HepG2 (cell line): ENCODE measurements at regions not wholly inside any gene's neighbourhood (a gene's known extent, or its start where the extent isn't known, plus 50 kb on each side); places are given as distances from the start of the nearest gene placed in this dataset.

ENCODE experiments used
- ATAC-seq: fragments of 200-7000 bp; cut with Tn5 transposase; 3 replicates; pipeline ENCODE4 v1.9.1; 2020; ENCODE audit warnings: mild to moderate bottlenecking, moderate library complexity
- BruUV-seq: library from RNA; stranded (reverse); fragments of 400-500 nt; replicated peaks from 2 replicates; lab custom pipeline; 2021; lab: Mats Ljungman, UMichigan
- CTCF ChIA-PET: fragments of 300-600 bp; formaldehyde crosslinking; extraction: SDS; loops from one replicate; lab custom pipeline; 2021; ENCODE audit warnings: low total read pairs, inconsistent platforms, low intra/inter-chr PET ratio; lab: Yijun Ruan, JAX
- POLR2A ChIA-PET: fragments of 350-600 bp; sonication (Branson Sonifier 250); formaldehyde crosslinking; loops from one replicate; lab custom pipeline; 2020; ENCODE audit warnings: antibody characterized with exemption, inconsistent platforms; lab: Yijun Ruan, JAX
- DNase-seq: peaks from one replicate; pipeline ENCODE4 v3.0.0-alpha.2; 2015; ENCODE audit warnings: low spot score
- FAIRE-seq: peaks from 3 replicates; lab custom pipeline; 2011; peaks lifted over from hg19 to GRCh38; lab: Jason Lieb, UNC
- H2AFZ ChIP-seq: one replicate; pipeline ENCODE4 v1.6.1; 2011; ENCODE audit warnings: low read length, inconsistent platforms
- H3K27ac ChIP-seq: fragments of 300-600 bp; 3 replicates; pipeline ENCODE4 v1.8.0; 2011; ENCODE audit warnings: mixed run types, mild to moderate bottlenecking, mixed read lengths, low read length, inconsistent platforms; ENCODE audit not compliant: insufficient read depth; ENCODE audit errors: extremely low read length
- H3K27me3 ChIP-seq, 2 experiments: fragments of 200-600 bp in 1 of 2; 2 replicates in 1 of 2; 3 replicates in 1 of 2; pipeline versions ENCODE4 v1.6.0 to v1.8.0; 2011; ENCODE audit warnings: low read length in 2 of 2, mild to moderate bottlenecking in 2 of 2, moderate library complexity in 2 of 2, inconsistent platforms in 1 of 2; ENCODE audit not compliant: insufficient read depth in 2 of 2, control insufficient read depth in 1 of 2
- H3K36me3 ChIP-seq, 2 experiments: fragments of 200-600 bp in 1 of 2; replicated peaks in 1 of 2; 2 replicates in 1 of 2; 3 replicates in 1 of 2; pipeline versions ENCODE4 v1.5.1 to v1.8.0; 2011; ENCODE audit warnings: low read length in 2 of 2, inconsistent platforms in 1 of 2; ENCODE audit not compliant: insufficient read depth in 2 of 2, control insufficient read depth in 1 of 2
- H3K4me1 ChIP-seq: 2 replicates; pipeline ENCODE4 v1.5.1; 2012; ENCODE audit warnings: low read length, inconsistent platforms; ENCODE audit not compliant: insufficient read depth
- H3K4me2 ChIP-seq: 2 replicates; pipeline ENCODE4 v1.6.0; 2011; ENCODE audit warnings: low read depth, low read length, inconsistent platforms
- H3K4me3 ChIP-seq, 3 experiments: fragments of 200-600 bp in 1 of 3; sonication (generic), shearing (Covaris generic) in 1 of 3; replicated peaks in 1 of 3; 2 replicates each; pipeline ENCODE4 v1.5.1; 2011 to 2016; ENCODE audit warnings: low read length in 3 of 3, inconsistent platforms in 2 of 3, low read depth in 2 of 3, mild to moderate bottlenecking in 2 of 3, control low read depth in 1 of 3, mixed read lengths in 1 of 3; ENCODE audit not compliant: insufficient read depth in 1 of 3
- H3K79me2 ChIP-seq: one replicate; pipeline ENCODE4 v1.6.1; 2011; ENCODE audit warnings: low read length, inconsistent platforms; ENCODE audit not compliant: insufficient read depth
- H3K9ac ChIP-seq: 2 replicates; pipeline ENCODE4 v1.6.0; 2011; ENCODE audit warnings: mild to moderate bottlenecking, low read depth, low read length, inconsistent platforms; ENCODE audit not compliant: insufficient read depth
- H3K9me3 ChIP-seq: 2 replicates; pipeline ENCODE4 v1.5.1; 2012; ENCODE audit warnings: mild to moderate bottlenecking, low read length
- H4K20me1 ChIP-seq: 2 replicates; pipeline ENCODE4 v1.6.0; 2011; ENCODE audit warnings: inconsistent platforms, mild to moderate bottlenecking, low read length, moderate library complexity; ENCODE audit not compliant: insufficient read depth
- CEBPB ChIP-seq: IDR thresholded peaks from 2 replicates; pipeline ENCODE4 v1.6.1; 2011; ENCODE audit warnings: low read depth, low read length, improper control_type of control experiment, borderline replicate concordance
- DZIP1 ChIP-seq: sonication (generic); formaldehyde crosslinking; IDR thresholded peaks from 2 replicates; pipeline ENCODE4 v1.5.0; 2020; ENCODE audit warnings: mild to moderate bottlenecking, missing genetic modification reagents
- ZBTB49 ChIP-seq: sonication (generic); formaldehyde crosslinking; IDR thresholded peaks from 2 replicates; pipeline ENCODE4 v1.4.0; 2020; ENCODE audit warnings: missing genetic modification reagents, borderline replicate concordance
- ZNF253 ChIP-seq: sonication (generic); formaldehyde crosslinking; IDR thresholded peaks from 2 replicates; pipeline ENCODE4 v1.8.0; 2022; ENCODE audit warnings: mild to moderate bottlenecking, missing genetic modification reagents, borderline replicate concordance
- WGBS: methylation state at CpG from one replicate; pipeline ENCODE4 v1.1.6; 2017; ENCODE audit warnings: low lambda C conversion rate; 5-methylcytosine and 5-hydroxymethylcytosine counted together
- in situ Hi-C: cut with HindIII; loops from 2 replicates; pipeline ENCODE4 v1.10.0; 2017; ENCODE audit warnings: low pct_unique_long_range_greater_than_20kb; ENCODE audit not compliant: extremely low pct_ligation_motif_present
- intact Hi-C: fragments of 100-400 bp; cut with micrococcal nuclease; formaldehyde crosslinking; loops from one replicate; pipeline ENCODE4 v1.10.0; 2022; ENCODE audit not compliant: unreplicated experiment

GRCh38 chr10:9560976-9561375, 1456.7 kb upstream of the CELF2 start:
- no peak for FAIRE-seq
- Histone ChIP-seq H3K4me3 (no peak overlapping the region), H2AFZ (no peak overlapping the region), H4K20me1 (no peaks in the 10 kb centered on the region), H3K36me3 (no peaks in the 10 kb centered on the region), H3K9me3 (peaks cover 70% of the 10 kb centered on the region), H3K79me2 (no peaks in the 10 kb centered on the region), H3K4me2 (no peak overlapping the region), H3K4me1 (no peaks in the 10 kb centered on the region), H3K27ac (no peak overlapping the region), H3K9ac (no peak overlapping the region), H3K27me3 (no peaks in the 10 kb centered on the region; a peak in 1 of 5 replicates)
- in situ Hi-C loops, result no loop called here
- BruUV-seq, result no TSS peak
- ChIA-PET POLR2A (no interaction called here), CTCF (no interaction called here)
- WGBS, result 4% methylated on average over 3 of the region's 3 CpGs
- DNase-seq, result no peak
- TF ChIP-seq ZNF253 (CRISPR knock-in tag) (no peak), DZIP1 (CRISPR knock-in tag) (no peak)
- ATAC-seq, result no peak
- intact Hi-C loops, result no loop called here

GRCh38 chr10:9561821-9562505, 1455.7 kb upstream of the CELF2 start:
- Histone ChIP-seq H2AFZ (no peak overlapping the region), H3K27ac (no peak overlapping the region), H3K27me3 (no peaks in the 10 kb centered on the region; a peak in 1 of 5 replicates), H3K9ac (no peak overlapping the region), H3K9me3 (peaks cover 70% of the 10 kb centered on the region), H3K4me3 (no peak overlapping the region), H3K4me1 (no peaks in the 10 kb centered on the region), H3K4me2 (no peak overlapping the region), H3K79me2 (no peaks in the 10 kb centered on the region), H3K36me3 (no peaks in the 10 kb centered on the region), H4K20me1 (no peaks in the 10 kb centered on the region)
- intact Hi-C loops, result no loop called here
- in situ Hi-C loops, result no loop called here
- ChIA-PET CTCF (no interaction called here), POLR2A (no interaction called here)
- no peak for ATAC-seq
- no peak for TF ChIP-seq ZBTB49 (CRISPR knock-in tag)
- TF ChIP-seq CEBPB, result no peak
- no peak for DNase-seq
- no TSS peak for BruUV-seq
- no CpG with 5 or more reads among the region's 1 CpG for WGBS
- no peak for FAIRE-seq
